RPMI8226 (cell line): ENCODE measurements at regions not wholly inside any gene's neighbourhood (a gene's known extent, or its start where the extent isn't known, plus 50 kb on each side); places are given as distances from the start of the nearest gene placed in this dataset.
A peak's percentile ranks its signal among the peaks of the same experiment; 100 is the strongest.

Source experiments
- DNase-seq: peaks from one replicate; pipeline ENCODE4 v3.0.0-alpha.2; 2015

GRCh38 chr4:177699365-177700213, 257.4 kb upstream of the AGA start:
- DNase-seq = no peak

- no peak for DNase-seq
These were observed 264.7 kb upstream of the AGA start for GRCh38 chr4:177706916-177707315.

GRCh38 chr4:177713454-177713853, 271.2 kb upstream of the AGA start:
- no peak for DNase-seq

GRCh38 chr4:177717407-177717806, 275.2 kb upstream of the AGA start:
- no peak for DNase-seq

GRCh38 chr4:177718514-177718913, 276.3 kb upstream of the AGA start:
- DNase-seq = no peak

- no peak for DNase-seq
These were observed 283.9 kb upstream of the AGA start for GRCh38 chr4:177726111-177726510.

GRCh38 chr4:177728361-177729152, 286.3 kb upstream of the AGA start:
- peak; percentile 38 for DNase-seq

- no peak for DNase-seq
These were observed 287.4 kb upstream of the AGA start for GRCh38 chr4:177729681-177730080.

- DNase-seq = no peak
These were observed 295.2 kb upstream of the AGA start for GRCh38 chr4:177737387-177737940.

- no peak for DNase-seq
These were observed 298.3 kb upstream of the AGA start for GRCh38 chr4:177740563-177740962.

GRCh38 chr4:177759729-177760128, 317.5 kb upstream of the AGA start:
- DNase-seq = no peak

GRCh38 chr4:177761692-177762091, 319.5 kb upstream of the AGA start:
- DNase-seq = no peak

GRCh38 chr4:177769155-177769554, 326.9 kb upstream of the AGA start:
- no peak for DNase-seq

GRCh38 chr4:177770776-177771175, 328.5 kb upstream of the AGA start:
- DNase-seq = no peak

GRCh38 chr4:177771645-177772044, 329.4 kb upstream of the AGA start:
- DNase-seq = no peak

GRCh38 chr4:177778623-177779022, 336.4 kb upstream of the AGA start:
- no peak for DNase-seq

GRCh38 chr4:177785000-177785399, 342.8 kb upstream of the AGA start:
- DNase-seq = no peak

GRCh38 chr4:177789610-177790009, 347.4 kb upstream of the AGA start:
- DNase-seq = no peak

- DNase-seq = no peak
These were observed 349.0 kb upstream of the AGA start for GRCh38 chr4:177791188-177791587.

GRCh38 chr4:177796841-177797240, 354.6 kb upstream of the AGA start:
- DNase-seq = no peak

- no peak for DNase-seq
These were observed 355.9 kb upstream of the AGA start for GRCh38 chr4:177798161-177798560.

- no peak for DNase-seq
These were observed 359.9 kb upstream of the AGA start for GRCh38 chr4:177802162-177802561.

- DNase-seq = no peak
These were observed 360.4 kb upstream of the AGA start for GRCh38 chr4:177802661-177803060.

GRCh38 chr4:177803151-177803550, 360.9 kb upstream of the AGA start:
- DNase-seq = no peak
